Uterus (tissue), 3 donors: ENCODE measurements at regions not wholly inside any gene's neighbourhood (a gene's known extent, or its start where the extent isn't known, plus 50 kb on each side); places are given as distances from the start of the nearest gene placed in this dataset.

Source experiments
- DNase-seq, 2 donors: peaks; one replicate each; pipeline ENCODE4 v3.0.0-alpha.2; 2019 to 2020
- H3K27ac ChIP-seq, 2 donors: fragments of 200-600 bp; sonication (generic); 1 replicate in 1 of 2; 2 replicates in 1 of 2; pipeline ENCODE4 v1.5.1; 2016 to 2018
- H3K27me3 ChIP-seq, 2 donors: fragments of 200-600 bp; sonication (generic); one replicate each; pipeline ENCODE4 v1.5.1; 2018 to 2019; ENCODE audit warnings: control low read depth in 1 of 2
- H3K36me3 ChIP-seq, 2 donors: fragments of 200-600 bp; sonication (generic); one replicate each; pipeline ENCODE4 v1.5.1; 2019; ENCODE audit warnings: control low read depth in 1 of 2
- H3K4me1 ChIP-seq, 2 donors: fragments of 200-600 bp; sonication (generic); one replicate each; pipeline ENCODE4 v1.5.1; 2018 to 2019; ENCODE audit warnings: control low read depth in 1 of 2
- H3K4me3 ChIP-seq, 2 donors: fragments of 200-600 bp; sonication (generic); 1 replicate in 1 of 2; 2 replicates in 1 of 2; pipeline ENCODE4 v1.5.1; 2018 to 2019; ENCODE audit warnings: mild to moderate bottlenecking in 1 of 2
- H3K9me3 ChIP-seq, 2 donors: fragments of 200-600 bp; sonication (generic); one replicate each; pipeline ENCODE4 v1.5.1; 2019; ENCODE audit warnings: control low read depth in 1 of 2
- POLR2A ChIP-seq, 2 donors: fragments of 450-650 bp; IDR thresholded peaks; one replicate each; pipeline ENCODE4 v1.6.1; 2016; ENCODE audit warnings: antibody characterized with exemption in 2 of 2, mild to moderate bottlenecking in 1 of 2, moderate library complexity in 1 of 2
- intact Hi-C: fragments of 100-400 bp; cut with DNase I; formaldehyde crosslinking; loops from one replicate; pipeline ENCODE4 v1.15.1; 2023; ENCODE audit warnings: low total_unique reads
- TF ChIP-seq, protein P1 (sequence below), 4 experiments: fragments of 200-600 bp in 2 of 4; fragments of 450-650 bp in 2 of 4; sonication (generic) in 2 of 4; IDR thresholded peaks; one replicate each; pipeline ENCODE4 v1.5.1; 2016 to 2019; ENCODE audit warnings: antibody characterized with exemption in 4 of 4, mild to moderate bottlenecking in 2 of 4, moderate library complexity in 1 of 4
- donor health status: DM: yes; HTN: yes; CAD: no.

DNA sequence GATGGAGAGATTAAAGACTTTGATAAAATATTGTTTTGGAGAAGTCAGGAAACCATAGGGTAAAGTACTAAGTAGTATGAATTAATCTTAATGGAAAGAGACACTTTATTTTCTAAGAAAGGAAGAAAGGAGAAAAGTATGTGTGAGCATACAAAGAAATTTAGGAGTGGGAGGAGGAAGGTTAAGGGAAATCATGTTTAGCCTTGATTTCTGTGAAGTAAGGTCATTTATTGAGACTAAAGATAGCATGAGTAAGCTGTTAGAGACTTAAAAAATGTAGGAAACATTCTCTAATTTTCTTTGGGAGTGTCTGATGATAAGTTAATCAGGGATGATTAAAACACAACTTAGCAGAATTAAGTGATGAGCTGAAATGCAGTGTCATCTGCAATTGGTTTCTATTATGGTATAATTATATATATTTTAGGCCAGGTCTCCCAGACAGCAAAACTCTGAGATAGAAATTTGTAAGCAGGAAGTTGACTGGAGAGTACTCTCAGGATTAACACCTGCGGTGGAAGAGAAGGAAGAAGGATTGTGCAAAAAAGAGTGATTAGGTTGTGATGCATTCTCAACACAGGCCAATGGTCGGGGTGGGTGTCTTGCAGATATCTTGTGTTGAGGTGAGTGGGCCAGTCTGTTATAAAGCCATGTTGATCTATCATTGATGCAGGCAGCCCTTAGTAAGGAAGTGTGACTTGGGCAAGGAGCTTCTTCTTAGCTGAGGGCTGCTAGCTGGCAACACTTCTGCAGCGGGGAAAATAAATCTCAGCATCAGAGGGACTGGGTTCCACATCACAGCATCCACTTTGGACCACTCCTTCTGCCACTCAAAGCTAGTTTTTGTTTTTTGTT lies 256.2 kb downstream of the AEBP2 start:
- Histone ChIP-seq H3K9me3 (no peaks in the 10 kb centered on the region), H3K27ac (no peak overlapping the region), H3K4me3 (no peak overlapping the region), H3K4me1 (no peaks in the 10 kb centered on the region), H3K27me3 (no peaks in the 10 kb centered on the region), H3K36me3 (no peaks in the 10 kb centered on the region)
- intact Hi-C loops: no loop called here
- DNase-seq: no peak
- TF ChIP-seq, protein P1, sequence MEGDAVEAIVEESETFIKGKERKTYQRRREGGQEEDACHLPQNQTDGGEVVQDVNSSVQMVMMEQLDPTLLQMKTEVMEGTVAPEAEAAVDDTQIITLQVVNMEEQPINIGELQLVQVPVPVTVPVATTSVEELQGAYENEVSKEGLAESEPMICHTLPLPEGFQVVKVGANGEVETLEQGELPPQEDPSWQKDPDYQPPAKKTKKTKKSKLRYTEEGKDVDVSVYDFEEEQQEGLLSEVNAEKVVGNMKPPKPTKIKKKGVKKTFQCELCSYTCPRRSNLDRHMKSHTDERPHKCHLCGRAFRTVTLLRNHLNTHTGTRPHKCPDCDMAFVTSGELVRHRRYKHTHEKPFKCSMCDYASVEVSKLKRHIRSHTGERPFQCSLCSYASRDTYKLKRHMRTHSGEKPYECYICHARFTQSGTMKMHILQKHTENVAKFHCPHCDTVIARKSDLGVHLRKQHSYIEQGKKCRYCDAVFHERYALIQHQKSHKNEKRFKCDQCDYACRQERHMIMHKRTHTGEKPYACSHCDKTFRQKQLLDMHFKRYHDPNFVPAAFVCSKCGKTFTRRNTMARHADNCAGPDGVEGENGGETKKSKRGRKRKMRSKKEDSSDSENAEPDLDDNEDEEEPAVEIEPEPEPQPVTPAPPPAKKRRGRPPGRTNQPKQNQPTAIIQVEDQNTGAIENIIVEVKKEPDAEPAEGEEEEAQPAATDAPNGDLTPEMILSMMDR (IDR thresholded peaks at IDR 0.05): no peak
- no peak for TF ChIP-seq POLR2A (IDR thresholded peaks at IDR 0.05)

DNA sequence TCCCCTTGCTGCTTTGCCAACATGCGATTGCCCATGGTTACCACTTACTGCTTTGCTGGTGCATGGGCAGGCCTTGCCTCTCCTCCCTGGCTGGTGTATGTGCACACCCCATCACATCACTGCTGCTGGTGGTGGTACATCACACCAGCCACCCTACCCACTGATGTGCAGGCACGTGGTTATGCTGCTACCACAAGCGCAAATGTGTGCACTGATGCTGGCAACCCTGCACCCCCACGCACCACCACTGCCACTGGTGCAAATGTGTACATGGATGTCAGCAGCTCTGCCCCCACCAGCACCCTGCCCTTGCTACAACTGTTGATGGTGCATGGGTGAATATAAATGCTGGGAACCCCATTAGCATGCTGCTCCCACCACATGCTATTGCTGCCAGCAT lies 261.7 kb downstream of the AEBP2 start:
- no peak overlapping the region for H3K4me3 ChIP-seq
- TF ChIP-seq, protein P1 (IDR thresholded peaks at IDR 0.05): no peak
- TF ChIP-seq POLR2A (IDR thresholded peaks at IDR 0.05): no peak
- no peaks in the 10 kb centered on the region for H3K4me1 ChIP-seq
- no peak overlapping the region for H3K27ac ChIP-seq
- H3K9me3 ChIP-seq: peaks cover 0 to 4% of the 10 kb centered on the region in 2 donors
- H3K27me3 ChIP-seq: no peaks in the 10 kb centered on the region
- intact Hi-C loops: no loop called here
- H3K36me3 ChIP-seq: no peaks in the 10 kb centered on the region
- DNase-seq: no peak

DNA sequence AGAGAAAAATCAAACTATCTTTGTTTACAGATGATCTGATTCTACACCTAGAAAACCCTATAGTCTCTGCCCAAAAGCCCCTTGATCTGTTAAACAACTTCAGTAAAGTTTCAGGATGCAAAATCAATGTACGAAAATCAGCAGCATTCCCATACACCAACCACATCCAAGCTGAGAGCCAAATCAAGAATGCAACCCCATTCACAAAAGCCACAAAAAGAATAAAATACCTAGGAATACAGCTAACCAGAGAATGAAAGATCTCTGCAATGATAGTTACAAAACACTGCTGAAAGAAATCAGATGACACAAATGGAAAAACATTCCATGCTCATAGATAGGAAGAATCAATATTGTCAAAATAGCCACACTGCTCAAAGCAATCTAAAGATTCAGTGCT lies 265.7 kb downstream of the AEBP2 start:
- no peak overlapping the region for H3K4me3 ChIP-seq
- no peaks in the 10 kb centered on the region for H3K27me3 ChIP-seq
- no peaks in the 10 kb centered on the region for H3K4me1 ChIP-seq
- TF ChIP-seq, protein P1 (IDR thresholded peaks at IDR 0.05): no peak
- no peak for TF ChIP-seq POLR2A (IDR thresholded peaks at IDR 0.05)
- H3K27ac ChIP-seq: no peak overlapping the region
- intact Hi-C loops: no loop called here
- H3K36me3 ChIP-seq: no peaks in the 10 kb centered on the region
- no peak for DNase-seq
- peaks cover 0 to 4% of the 10 kb centered on the region in 2 donors for H3K9me3 ChIP-seq

DNA sequence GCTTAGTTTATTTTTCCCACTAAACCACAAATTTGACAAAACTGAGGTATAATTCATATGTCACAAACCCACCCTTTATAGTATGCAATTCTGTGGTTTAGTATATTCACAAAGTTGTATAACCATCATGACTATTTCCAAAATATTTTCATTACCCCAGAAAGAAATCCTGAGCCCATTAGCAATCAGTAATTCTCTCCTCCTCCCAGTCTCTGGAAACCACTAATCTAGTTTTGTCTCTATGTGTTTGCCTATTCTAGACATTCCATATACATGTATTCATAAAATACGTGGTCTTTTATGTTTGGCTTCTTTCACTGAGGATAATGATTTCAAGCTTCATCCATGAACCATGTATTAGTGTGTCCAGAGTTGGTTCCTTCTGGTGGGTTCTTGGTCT lies 267.6 kb downstream of the AEBP2 start:
- no peak overlapping the region for H3K27ac ChIP-seq
- no peak for DNase-seq
- TF ChIP-seq, protein P1 (IDR thresholded peaks at IDR 0.05): no peak
- no peak for TF ChIP-seq POLR2A (IDR thresholded peaks at IDR 0.05)
- H3K9me3 ChIP-seq: peaks cover 0 to 4% of the 10 kb centered on the region in 2 donors
- no peak overlapping the region for H3K4me3 ChIP-seq
- H3K4me1 ChIP-seq: no peaks in the 10 kb centered on the region
- intact Hi-C loops: no loop called here
- no peaks in the 10 kb centered on the region for H3K36me3 ChIP-seq
- no peaks in the 10 kb centered on the region for H3K27me3 ChIP-seq

DNA sequence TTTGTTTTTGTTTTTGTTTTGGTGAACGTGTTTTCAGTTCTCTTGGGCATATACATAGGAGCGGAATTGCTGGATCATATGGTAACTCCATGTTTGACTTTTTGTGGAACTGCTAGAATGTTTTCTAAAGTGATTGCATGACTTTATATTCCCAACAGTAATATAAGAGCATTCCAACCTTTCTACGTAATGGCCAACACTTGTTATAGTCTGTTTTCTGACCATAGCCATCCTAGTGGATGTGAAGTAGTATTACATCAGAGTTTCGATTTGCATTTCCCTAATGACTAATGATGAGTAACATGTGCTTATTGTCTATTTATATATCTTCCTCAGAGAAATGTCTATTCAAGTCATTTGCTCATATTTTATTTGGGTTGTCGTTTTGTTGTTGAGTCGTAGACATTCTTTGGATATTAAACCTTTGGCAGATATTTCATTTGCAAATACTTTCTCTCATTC lies 268.7 kb downstream of the AEBP2 start:
- Histone ChIP-seq H3K9me3 (peaks cover 0 to 4% of the 10 kb centered on the region in 2 donors), H3K36me3 (no peaks in the 10 kb centered on the region), H3K27ac (no peak overlapping the region), H3K4me3 (no peak overlapping the region), H3K4me1 (no peaks in the 10 kb centered on the region), H3K27me3 (no peaks in the 10 kb centered on the region)
- intact Hi-C loops: no loop called here
- DNase-seq: no peak
- no peak for TF ChIP-seq POLR2A (IDR thresholded peaks at IDR 0.05)
- TF ChIP-seq, protein P1 (IDR thresholded peaks at IDR 0.05): no peak
